Chondrocyte (in vitro differentiated cells): ENCODE measurements at regions not wholly inside any gene's neighbourhood (a gene's known extent, or its start where the extent isn't known, plus 50 kb on each side); places are given as distances from the start of the nearest gene placed in this dataset.

Experiments used
- DNase-seq: peaks from one replicate; pipeline ENCODE4 v3.0.0; 2021; ENCODE audit warnings: mixed read lengths, low spot score
- H3K27ac Mint-ChIP-seq: one replicate; pipeline ENCODE4 v1.8.0; 2021; ENCODE audit warnings: mild to moderate bottlenecking, moderate library complexity, mixed read lengths; ENCODE audit not compliant: unreplicated experiment
- H3K27me3 Mint-ChIP-seq: 2 replicates; pipeline ENCODE4 v1.8.0; 2021; ENCODE audit warnings: low read depth, mixed read lengths
- H3K36me3 Mint-ChIP-seq: 2 replicates; pipeline ENCODE4 v1.8.0; 2021; ENCODE audit warnings: low read depth, mixed read lengths
- H3K4me1 Mint-ChIP-seq: 2 replicates; pipeline ENCODE4 v1.8.0; 2021; ENCODE audit warnings: low read depth, mild to moderate bottlenecking, mixed read lengths
- H3K4me3 Mint-ChIP-seq: one replicate; pipeline ENCODE4 v1.8.0; 2021; ENCODE audit warnings: mild to moderate bottlenecking, moderate library complexity, mixed read lengths; ENCODE audit not compliant: unreplicated experiment
- H3K9me3 Mint-ChIP-seq: 2 replicates; pipeline ENCODE4 v1.8.0; 2021; ENCODE audit warnings: low read depth, mixed read lengths
- TF ChIP-seq, protein P1 (sequence below): fragments of 200-600 bp; sonication (generic); IDR thresholded peaks from 2 replicates; pipeline ENCODE4 v1.5.0; 2021; ENCODE audit warnings: antibody characterized with exemption, mild to moderate bottlenecking, moderate library complexity

DNA sequence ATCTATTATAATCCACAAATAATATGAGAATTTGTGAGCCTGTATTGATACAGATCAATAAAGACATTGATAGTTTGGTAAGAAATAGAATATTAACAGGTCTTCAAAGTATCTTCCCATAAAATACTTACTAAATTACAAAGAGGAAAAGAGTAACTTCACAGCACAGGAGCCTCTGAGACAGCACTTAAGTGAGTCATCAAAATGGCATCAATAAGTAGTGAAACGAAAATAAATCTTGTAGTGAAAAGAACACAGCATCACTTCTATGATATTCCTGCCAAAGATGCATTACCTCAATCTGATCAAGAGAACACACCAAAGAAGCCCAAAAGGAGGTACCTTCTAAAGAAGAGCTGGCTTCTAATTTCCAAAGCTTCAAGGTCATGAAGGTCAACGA is 116.4 kb downstream of the CBLN2 start:
- no peak overlapping the region for H3K27ac Mint-ChIP-seq
- no peak overlapping the region for H3K4me3 Mint-ChIP-seq
- DNase-seq: no peak
- peaks cover 2% of the 10 kb centered on the region for H3K27me3 Mint-ChIP-seq
- peaks cover 11% of the 10 kb centered on the region for H3K9me3 Mint-ChIP-seq
- H3K4me1 Mint-ChIP-seq: peaks cover 4% of the 10 kb centered on the region
- H3K36me3 Mint-ChIP-seq: no peaks in the 10 kb centered on the region
- TF ChIP-seq, protein P1, sequence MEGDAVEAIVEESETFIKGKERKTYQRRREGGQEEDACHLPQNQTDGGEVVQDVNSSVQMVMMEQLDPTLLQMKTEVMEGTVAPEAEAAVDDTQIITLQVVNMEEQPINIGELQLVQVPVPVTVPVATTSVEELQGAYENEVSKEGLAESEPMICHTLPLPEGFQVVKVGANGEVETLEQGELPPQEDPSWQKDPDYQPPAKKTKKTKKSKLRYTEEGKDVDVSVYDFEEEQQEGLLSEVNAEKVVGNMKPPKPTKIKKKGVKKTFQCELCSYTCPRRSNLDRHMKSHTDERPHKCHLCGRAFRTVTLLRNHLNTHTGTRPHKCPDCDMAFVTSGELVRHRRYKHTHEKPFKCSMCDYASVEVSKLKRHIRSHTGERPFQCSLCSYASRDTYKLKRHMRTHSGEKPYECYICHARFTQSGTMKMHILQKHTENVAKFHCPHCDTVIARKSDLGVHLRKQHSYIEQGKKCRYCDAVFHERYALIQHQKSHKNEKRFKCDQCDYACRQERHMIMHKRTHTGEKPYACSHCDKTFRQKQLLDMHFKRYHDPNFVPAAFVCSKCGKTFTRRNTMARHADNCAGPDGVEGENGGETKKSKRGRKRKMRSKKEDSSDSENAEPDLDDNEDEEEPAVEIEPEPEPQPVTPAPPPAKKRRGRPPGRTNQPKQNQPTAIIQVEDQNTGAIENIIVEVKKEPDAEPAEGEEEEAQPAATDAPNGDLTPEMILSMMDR: no peak

DNA sequence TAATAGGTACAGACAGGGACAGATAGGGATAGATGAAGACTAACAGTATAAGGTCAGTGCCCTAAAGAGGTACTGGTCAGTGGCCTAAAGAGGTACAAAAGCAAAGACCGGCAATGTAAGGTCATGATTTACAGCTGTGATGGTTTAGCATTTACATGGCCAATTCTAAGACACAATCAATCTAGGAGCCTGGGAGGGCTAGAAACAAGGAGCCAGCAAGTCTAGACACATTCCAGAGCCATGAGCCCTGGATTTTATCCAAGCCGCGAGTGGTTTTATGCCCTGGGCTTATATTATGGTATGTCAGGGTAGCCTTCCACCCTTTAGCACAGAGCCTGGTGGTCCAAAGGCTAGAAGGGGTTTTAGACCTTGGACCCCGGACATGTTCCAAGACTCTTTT is 124.2 kb downstream of the CBLN2 start:
- Mint-ChIP-seq H3K9me3 (peaks cover 17% of the 10 kb centered on the region), H3K4me1 (no peaks in the 10 kb centered on the region), H3K36me3 (no peaks in the 10 kb centered on the region), H3K27ac (no peak overlapping the region), H3K27me3 (peaks cover 2% of the 10 kb centered on the region), H3K4me3 (no peak overlapping the region)
- DNase-seq: no peak
- TF ChIP-seq, protein P1: no peak

DNA sequence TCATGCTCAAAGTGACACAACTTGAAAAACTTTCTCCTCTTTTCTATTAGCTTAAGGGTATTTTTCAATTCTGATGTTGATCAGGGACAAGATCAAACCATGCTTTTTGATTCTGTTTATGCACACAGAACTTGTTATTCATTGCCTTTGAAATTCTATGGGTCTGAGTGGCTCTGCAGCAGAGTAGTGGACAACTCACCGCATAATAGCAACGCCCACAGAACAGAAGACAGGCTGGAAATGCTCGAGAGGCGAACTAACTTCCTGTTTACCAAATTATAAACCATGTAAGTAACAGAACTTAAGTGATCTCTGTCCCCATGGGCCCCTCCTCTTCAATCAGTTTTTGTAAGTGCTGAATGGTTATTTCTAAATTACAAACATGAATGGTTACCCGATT is 131.2 kb downstream of the CBLN2 start:
- Mint-ChIP-seq H3K4me3 (no peak overlapping the region), H3K27ac (no peak overlapping the region), H3K36me3 (no peaks in the 10 kb centered on the region), H3K27me3 (no peaks in the 10 kb centered on the region), H3K9me3 (peaks cover 18% of the 10 kb centered on the region), H3K4me1 (no peaks in the 10 kb centered on the region)
- no peak for DNase-seq
- TF ChIP-seq, protein P1: no peak

DNA sequence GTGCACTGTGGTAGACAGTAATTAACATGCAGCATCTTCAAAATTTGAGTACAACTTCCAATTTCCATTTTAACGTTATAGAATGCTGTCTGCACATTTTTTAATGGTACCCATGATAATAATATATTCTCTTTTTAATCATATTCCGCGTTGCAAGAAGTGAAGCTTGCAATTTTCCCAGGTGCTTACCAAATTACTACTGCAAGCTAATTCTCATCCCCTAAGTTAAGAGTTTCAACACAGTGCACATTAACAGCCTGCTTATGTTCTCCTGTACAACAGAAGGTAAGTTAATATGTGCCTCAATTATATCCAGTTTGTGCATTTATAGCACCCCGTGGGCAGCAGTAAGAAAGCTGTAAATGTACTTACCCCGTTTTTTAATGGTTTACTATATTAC is 132.9 kb downstream of the CBLN2 start:
- Mint-ChIP-seq H3K27ac (peak overlapping the region; percentile 27), H3K4me1 (no peaks in the 10 kb centered on the region), H3K27me3 (no peaks in the 10 kb centered on the region), H3K4me3 (no peak overlapping the region), H3K36me3 (no peaks in the 10 kb centered on the region), H3K9me3 (peaks cover 18% of the 10 kb centered on the region)
- TF ChIP-seq, protein P1: no peak
- no peak for DNase-seq

DNA sequence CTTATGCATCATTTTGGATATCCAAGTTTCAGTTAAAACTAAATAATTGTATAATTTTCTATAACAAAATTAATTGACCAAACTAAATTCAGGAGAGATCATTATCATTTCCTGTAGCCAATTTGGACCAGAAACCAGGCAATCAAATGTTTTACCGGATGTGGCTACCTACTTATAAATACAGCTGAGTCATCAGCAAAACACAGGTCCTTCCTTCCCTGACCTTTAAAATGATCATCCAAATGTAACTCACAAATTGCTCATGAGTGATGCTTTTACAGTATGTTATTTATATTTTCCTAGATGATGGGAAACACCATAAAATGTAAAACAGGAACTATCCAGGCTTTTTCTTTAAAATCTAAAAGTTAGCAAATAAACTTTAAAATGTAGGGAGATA is 133.7 kb downstream of the CBLN2 start:
- TF ChIP-seq, protein P1: no peak
- peaks cover 10% of the 10 kb centered on the region for H3K9me3 Mint-ChIP-seq
- DNase-seq: no peak
- H3K27me3 Mint-ChIP-seq: no peaks in the 10 kb centered on the region
- H3K4me1 Mint-ChIP-seq: no peaks in the 10 kb centered on the region
- no peaks in the 10 kb centered on the region for H3K36me3 Mint-ChIP-seq
- no peak overlapping the region for H3K27ac Mint-ChIP-seq
- no peak overlapping the region for H3K4me3 Mint-ChIP-seq
